Memory B cell (primary cell): ENCODE measurements at regions not wholly inside any gene's neighbourhood (a gene's known extent, or its start where the extent isn't known, plus 50 kb on each side); places are given as distances from the start of the nearest gene placed in this dataset.

Experiments used
- ATAC-seq: fragments of 150-1000 bp; cut with Tn5 transposase; 2 replicates; pipeline ENCODE4 v1.10.0; 2021; ENCODE audit warnings: low read depth, mild to moderate bottlenecking, moderate library complexity
- DNase-seq, 2 donors: peaks; one replicate each; pipeline ENCODE4 v3.0.0; 2022; ENCODE audit warnings: low spot score in 2 of 2
- H3K27ac Mint-ChIP-seq: one replicate; pipeline ENCODE4 v1.8.0; 2022; ENCODE audit warnings: mild to moderate bottlenecking, moderate library complexity, mixed read lengths
- H3K27me3 Mint-ChIP-seq: one replicate; pipeline ENCODE4 v1.8.0; 2022; ENCODE audit warnings: mixed read lengths
- H3K36me3 Mint-ChIP-seq: one replicate; pipeline ENCODE4 v1.8.0; 2022; ENCODE audit warnings: mild to moderate bottlenecking, mixed read lengths
- H3K4me1 Mint-ChIP-seq: one replicate; pipeline ENCODE4 v1.8.0; 2022; ENCODE audit warnings: mixed read lengths
- H3K4me3 Mint-ChIP-seq: one replicate; pipeline ENCODE4 v1.8.0; 2022; ENCODE audit warnings: mild to moderate bottlenecking, moderate library complexity, mixed read lengths
- H3K9me3 Mint-ChIP-seq: one replicate; pipeline ENCODE4 v1.8.0; 2022; ENCODE audit warnings: mixed read lengths

DNA sequence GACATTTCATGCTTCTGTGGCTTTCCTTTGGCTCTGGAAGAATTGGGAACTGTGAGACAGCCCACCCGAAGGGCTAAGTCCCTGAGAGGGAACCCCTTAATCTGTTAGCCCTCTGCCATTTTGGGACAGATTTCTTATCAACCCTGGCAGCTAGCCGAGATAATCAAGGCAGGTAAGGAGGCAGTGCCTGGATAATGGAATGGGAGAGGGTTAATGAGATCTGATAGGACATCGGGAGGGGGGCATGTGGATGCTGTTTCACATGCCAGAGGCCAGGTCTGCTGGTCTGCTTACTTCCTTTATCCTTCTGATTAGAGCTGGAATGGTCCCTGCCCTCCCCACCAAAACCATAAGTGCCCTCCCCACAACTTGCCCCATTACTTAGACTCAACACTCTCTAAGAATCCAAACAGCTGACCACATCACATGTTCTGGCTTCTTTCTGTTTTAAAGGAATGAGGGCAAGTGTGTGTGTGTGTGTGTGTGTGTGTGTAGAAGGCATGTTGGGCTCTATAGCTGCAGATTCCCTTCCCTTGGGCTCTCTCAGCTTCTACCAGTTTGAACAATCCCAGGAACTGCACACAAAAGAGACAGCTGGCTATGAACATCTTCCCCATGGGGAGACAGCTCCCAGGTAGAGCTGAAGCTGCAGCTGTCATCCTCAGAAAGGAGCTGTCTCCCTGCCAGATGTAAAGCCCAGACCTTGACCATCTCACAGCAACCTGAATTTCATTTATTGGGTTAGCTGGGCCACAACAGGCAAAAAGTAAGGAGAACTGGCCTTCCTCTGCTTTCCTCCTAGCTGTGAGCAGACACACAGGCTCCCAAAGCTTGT, 221.3 kb downstream of the PIK3R1 start:
- Mint-ChIP-seq H3K9me3 (no peaks in the 10 kb centered on the region), H3K27ac (no peak overlapping the region), H3K36me3 (no peaks in the 10 kb centered on the region), H3K27me3 (peaks cover 2% of the 10 kb centered on the region), H3K4me1 (peaks cover 22% of the 10 kb centered on the region), H3K4me3 (no peak overlapping the region)
- ATAC-seq = no peak
- no peak for DNase-seq

- no peaks in the 10 kb centered on the region for H3K36me3 Mint-ChIP-seq
- H3K27me3 Mint-ChIP-seq = peaks cover 2% of the 10 kb centered on the region
- no peak for ATAC-seq
- no peak for DNase-seq
- H3K27ac Mint-ChIP-seq = no peak overlapping the region
- H3K9me3 Mint-ChIP-seq = no peaks in the 10 kb centered on the region
- H3K4me1 Mint-ChIP-seq = peaks cover 18% of the 10 kb centered on the region
- H3K4me3 Mint-ChIP-seq = no peak overlapping the region
Measured at GRCh38 chr5:68438876-68439275, 223.3 kb downstream of the PIK3R1 start.

- DNase-seq = no peak
- no peak overlapping the region for H3K27ac Mint-ChIP-seq
- no peak for ATAC-seq
- no peaks in the 10 kb centered on the region for H3K36me3 Mint-ChIP-seq
- H3K4me1 Mint-ChIP-seq = peaks cover 6% of the 10 kb centered on the region
- H3K9me3 Mint-ChIP-seq = no peaks in the 10 kb centered on the region
- no peak overlapping the region for H3K4me3 Mint-ChIP-seq
- peaks cover 2% of the 10 kb centered on the region for H3K27me3 Mint-ChIP-seq
Measured at GRCh38 chr5:68440245-68440644, 224.7 kb downstream of the PIK3R1 start.

GRCh38 chr5:68440651-68441050, 225.1 kb downstream of the PIK3R1 start:
- H3K27ac Mint-ChIP-seq = no peak overlapping the region
- no peaks in the 10 kb centered on the region for H3K36me3 Mint-ChIP-seq
- no peaks in the 10 kb centered on the region for H3K9me3 Mint-ChIP-seq
- no peak for DNase-seq
- ATAC-seq = no peak
- no peak overlapping the region for H3K4me3 Mint-ChIP-seq
- peaks cover 3% of the 10 kb centered on the region for H3K27me3 Mint-ChIP-seq
- peaks cover 2% of the 10 kb centered on the region for H3K4me1 Mint-ChIP-seq

GRCh38 chr5:68441309-68442073, 225.9 kb downstream of the PIK3R1 start:
- Mint-ChIP-seq H3K4me1 (no peaks in the 10 kb centered on the region), H3K27ac (peak overlapping the region; percentile 29), H3K9me3 (no peaks in the 10 kb centered on the region), H3K4me3 (no peak overlapping the region), H3K36me3 (no peaks in the 10 kb centered on the region), H3K27me3 (peaks cover 3% of the 10 kb centered on the region)
- no peak for DNase-seq
- no peak for ATAC-seq

- H3K4me1 Mint-ChIP-seq = no peaks in the 10 kb centered on the region
- no peak overlapping the region for H3K4me3 Mint-ChIP-seq
- no peak for DNase-seq
- no peaks in the 10 kb centered on the region for H3K9me3 Mint-ChIP-seq
- peaks cover 3% of the 10 kb centered on the region for H3K27me3 Mint-ChIP-seq
- ATAC-seq = no peak
- no peak overlapping the region for H3K27ac Mint-ChIP-seq
- no peaks in the 10 kb centered on the region for H3K36me3 Mint-ChIP-seq
Measured at GRCh38 chr5:68443091-68443490, 227.5 kb downstream of the PIK3R1 start.

- H3K4me1 Mint-ChIP-seq = no peaks in the 10 kb centered on the region
- no peaks in the 10 kb centered on the region for H3K9me3 Mint-ChIP-seq
- H3K4me3 Mint-ChIP-seq = no peak overlapping the region
Measured at GRCh38 chr5:68444048-68444447, 228.5 kb downstream of the PIK3R1 start.

GRCh38 chr5:68444833-68445232, 229.3 kb downstream of the PIK3R1 start:
- Mint-ChIP-seq H3K4me1 (no peaks in the 10 kb centered on the region), H3K9me3 (no peaks in the 10 kb centered on the region), H3K36me3 (no peaks in the 10 kb centered on the region), H3K4me3 (no peak overlapping the region), H3K27ac (no peak overlapping the region), H3K27me3 (peaks cover 3% of the 10 kb centered on the region)
- ATAC-seq (no peak), DNase-seq (no peak)

More at GRCh38 chr5:68444048-68444447, 228.5 kb downstream of the PIK3R1 start:
- ATAC-seq = no peak
- Mint-ChIP-seq H3K27me3 (peaks cover 3% of the 10 kb centered on the region), H3K36me3 (no peaks in the 10 kb centered on the region), H3K27ac (no peak overlapping the region)
- no peak for DNase-seq

GRCh38 chr5:68445257-68446069, 229.9 kb downstream of the PIK3R1 start:
- Mint-ChIP-seq H3K4me3 (no peak overlapping the region), H3K4me1 (no peaks in the 10 kb centered on the region), H3K27ac (no peak overlapping the region), H3K9me3 (no peaks in the 10 kb centered on the region), H3K36me3 (no peaks in the 10 kb centered on the region), H3K27me3 (peaks cover 2% of the 10 kb centered on the region)
- DNase-seq (no peak), ATAC-seq (no peak)

DNA sequence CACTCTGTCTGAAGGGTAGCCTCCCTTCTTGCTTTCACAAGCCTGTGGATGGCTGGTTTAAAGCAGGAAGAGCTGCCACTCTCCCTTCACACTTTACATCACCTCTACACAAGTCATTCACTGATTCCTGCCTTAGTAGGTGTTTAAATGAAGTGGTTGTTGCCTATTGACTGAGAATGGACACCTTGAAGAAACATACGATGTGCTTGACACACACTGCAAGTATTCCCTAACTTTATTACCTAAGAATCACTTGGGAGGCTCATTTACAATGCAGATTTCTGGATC, 230.5 kb downstream of the PIK3R1 start:
- Mint-ChIP-seq H3K4me3 (no peak overlapping the region), H3K9me3 (no peaks in the 10 kb centered on the region), H3K4me1 (no peaks in the 10 kb centered on the region), H3K36me3 (no peaks in the 10 kb centered on the region), H3K27me3 (peaks cover 2% of the 10 kb centered on the region), H3K27ac (no peak overlapping the region)
- DNase-seq (no peak), ATAC-seq (no peak)

GRCh38 chr5:68446487-68446894, 230.9 kb downstream of the PIK3R1 start:
- H3K27me3 Mint-ChIP-seq = peaks cover 2% of the 10 kb centered on the region
- no peak overlapping the region for H3K27ac Mint-ChIP-seq
- no peaks in the 10 kb centered on the region for H3K4me1 Mint-ChIP-seq
- no peak overlapping the region for H3K4me3 Mint-ChIP-seq
- no peaks in the 10 kb centered on the region for H3K36me3 Mint-ChIP-seq
- DNase-seq (no peak), ATAC-seq (no peak)
- H3K9me3 Mint-ChIP-seq = no peaks in the 10 kb centered on the region

DNA sequence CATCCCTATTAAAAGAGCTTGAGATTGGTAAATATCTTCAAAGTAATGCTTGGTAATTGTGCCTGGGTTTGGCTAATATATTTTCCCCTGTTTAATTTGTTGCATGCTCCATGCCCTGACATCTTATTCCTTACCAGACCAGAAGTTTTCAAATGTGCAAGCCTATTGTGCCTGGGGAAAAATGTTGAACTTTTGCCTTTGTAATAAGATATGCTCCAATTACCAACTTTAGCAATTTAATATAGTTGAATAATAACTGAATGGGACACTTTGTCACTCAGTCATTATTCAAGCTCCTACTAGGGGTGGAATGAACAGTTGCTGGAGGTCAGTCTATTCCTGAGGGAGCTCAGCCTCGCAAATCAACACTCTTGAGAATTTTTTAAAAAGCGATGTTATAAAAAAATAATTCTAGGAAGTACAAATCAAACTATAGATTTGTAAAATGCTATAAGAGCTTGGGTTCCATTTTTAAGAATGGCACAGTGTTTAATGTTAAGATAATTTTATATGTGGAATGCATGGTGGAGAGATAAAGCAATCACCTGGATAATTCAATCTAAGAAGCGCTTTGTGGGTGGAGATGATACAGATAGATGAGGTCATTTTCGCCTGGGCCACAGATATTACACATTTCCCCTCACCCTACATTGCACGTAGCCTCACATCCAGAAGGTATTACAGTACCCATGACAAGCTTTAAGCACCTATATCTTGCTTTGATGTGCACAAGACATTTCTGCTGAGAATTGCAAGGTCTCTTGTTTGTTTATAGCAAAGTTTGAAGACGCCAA, 231.8 kb downstream of the PIK3R1 start:
- Mint-ChIP-seq H3K27me3 (peaks cover 2% of the 10 kb centered on the region), H3K4me1 (no peaks in the 10 kb centered on the region), H3K27ac (no peak overlapping the region), H3K4me3 (no peak overlapping the region), H3K9me3 (no peaks in the 10 kb centered on the region), H3K36me3 (no peaks in the 10 kb centered on the region)
- no peak for DNase-seq
- no peak for ATAC-seq

- Mint-ChIP-seq H3K4me1 (no peaks in the 10 kb centered on the region), H3K9me3 (no peaks in the 10 kb centered on the region), H3K4me3 (no peak overlapping the region), H3K27me3 (peaks cover 2% of the 10 kb centered on the region), H3K36me3 (no peaks in the 10 kb centered on the region), H3K27ac (no peak overlapping the region)
- ATAC-seq = no peak
- DNase-seq = no peak
Measured at GRCh38 chr5:68449380-68449779, 233.8 kb downstream of the PIK3R1 start.
